CD4-positive, alpha-beta T cell treated with Interleukin-17A for 1 hour (primary cell): ENCODE measurements at regions not wholly inside any gene's neighbourhood (a gene's known extent, or its start where the extent isn't known, plus 50 kb on each side); places are given as distances from the start of the nearest gene placed in this dataset.
A peak's percentile ranks its signal among the peaks of the same experiment; 100 is the strongest.

Source experiments
- DNase-seq: peaks from one replicate; pipeline ENCODE4 v3.0.0-alpha.2; 2020

DNA sequence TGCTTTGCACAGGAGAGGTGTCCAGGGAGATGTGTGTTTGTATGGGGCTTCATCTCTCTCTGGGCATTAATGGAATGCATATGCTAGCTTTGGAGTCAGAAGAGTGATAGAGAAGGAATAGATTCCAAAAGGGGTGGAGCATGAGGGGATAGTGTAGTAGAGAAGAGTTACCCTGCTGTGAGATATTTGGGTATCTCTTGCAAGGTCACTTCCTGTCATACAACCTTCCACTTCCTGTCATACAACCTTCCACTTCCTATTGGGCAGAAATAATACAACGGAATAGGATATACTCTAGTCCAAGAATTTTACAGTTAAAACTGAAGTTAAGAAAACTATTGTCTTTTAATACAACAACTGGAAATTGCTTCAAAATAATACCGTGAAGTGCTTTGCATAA lies 351.8 kb upstream of the FMN2 start:
- DNase-seq: no peak

DNA sequence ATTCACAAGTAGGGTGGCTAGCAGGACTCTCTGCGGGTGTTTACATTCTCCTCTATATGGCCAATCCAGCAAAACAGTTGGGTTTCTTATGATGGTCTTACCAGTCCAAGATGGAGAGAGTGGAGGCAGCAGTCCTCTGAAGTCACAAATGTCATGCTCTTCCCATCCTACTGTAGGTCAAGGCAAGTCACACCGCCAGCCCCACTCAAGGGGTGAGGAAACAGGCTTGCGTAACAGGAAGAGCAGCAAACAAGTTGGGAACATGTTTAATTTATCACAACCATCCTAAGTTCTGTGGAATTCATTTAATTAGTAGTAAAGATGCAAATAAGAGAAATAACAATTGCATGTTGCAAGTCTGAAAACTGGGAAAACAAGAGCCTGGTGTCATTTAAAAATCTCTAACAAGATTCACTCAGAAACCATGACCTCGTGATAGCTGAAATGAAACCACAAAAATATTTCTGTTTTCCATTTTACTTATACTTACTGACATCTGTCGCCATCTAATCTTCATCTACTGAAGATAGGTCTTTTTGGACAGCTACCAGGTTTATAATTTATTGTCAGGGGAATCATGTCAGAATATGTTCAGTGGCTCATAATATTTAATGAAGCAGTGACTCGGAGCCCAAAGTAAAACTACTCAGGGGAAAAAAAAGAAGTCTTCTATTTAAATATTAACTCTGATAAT lies 349.1 kb upstream of the FMN2 start:
- DNase-seq: no peak

DNA sequence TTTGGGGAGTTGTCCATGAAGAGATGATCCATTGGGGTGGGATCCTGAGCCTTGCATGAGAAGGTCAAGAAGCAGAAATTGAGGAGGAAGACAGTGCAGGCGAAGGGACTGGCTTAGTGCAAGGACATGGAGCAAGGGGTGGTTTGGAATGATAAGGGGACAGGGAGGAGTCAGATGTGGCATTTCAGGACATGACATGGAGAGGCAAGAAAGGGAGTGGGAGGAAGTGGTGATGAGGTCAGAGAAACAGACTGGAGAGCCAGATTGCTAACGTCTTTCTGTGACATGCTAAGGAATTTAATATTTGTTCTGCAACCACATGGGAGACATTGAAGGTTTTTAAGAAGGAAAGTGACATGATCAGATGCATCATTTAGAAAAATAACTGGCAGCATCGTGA lies 346.8 kb upstream of the FMN2 start:
- no peak for DNase-seq

DNA sequence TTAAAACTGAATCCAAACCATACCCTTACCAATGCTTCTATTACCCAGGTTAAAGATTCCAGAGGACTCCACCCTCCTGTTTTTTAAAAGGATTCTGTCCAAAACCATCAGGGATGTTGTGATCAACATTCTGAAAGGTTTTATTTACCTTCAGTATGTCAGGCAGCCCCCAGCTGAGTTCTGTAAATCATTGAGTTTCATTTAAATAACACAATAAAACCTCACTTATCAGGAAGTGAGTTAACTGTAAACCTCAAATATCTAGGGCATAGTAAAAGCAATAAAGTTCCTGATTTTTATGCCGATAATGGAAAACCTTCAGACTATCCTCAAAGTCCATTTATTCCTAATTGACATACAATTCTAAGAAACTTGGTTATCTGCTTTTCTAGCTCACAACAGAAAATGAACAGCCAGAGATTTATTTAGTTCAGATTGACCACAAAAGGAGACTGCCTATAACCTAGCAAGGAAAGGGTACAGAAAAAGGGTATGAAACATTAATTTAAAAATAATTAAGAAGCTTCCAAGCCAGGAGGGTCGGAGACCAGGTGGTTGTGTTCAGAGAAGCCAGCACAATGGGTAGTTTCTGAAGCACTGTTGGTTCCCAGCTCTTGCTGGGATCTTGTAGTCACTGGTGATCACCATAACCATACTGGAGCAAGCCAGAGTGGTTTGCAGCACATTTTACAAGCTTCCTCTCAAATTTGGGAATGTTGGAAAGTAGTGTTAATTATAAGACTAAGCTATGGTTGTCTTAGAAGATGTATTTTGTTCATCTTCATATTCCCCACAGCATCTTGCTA lies 336.4 kb upstream of the FMN2 start:
- no peak for DNase-seq

DNA sequence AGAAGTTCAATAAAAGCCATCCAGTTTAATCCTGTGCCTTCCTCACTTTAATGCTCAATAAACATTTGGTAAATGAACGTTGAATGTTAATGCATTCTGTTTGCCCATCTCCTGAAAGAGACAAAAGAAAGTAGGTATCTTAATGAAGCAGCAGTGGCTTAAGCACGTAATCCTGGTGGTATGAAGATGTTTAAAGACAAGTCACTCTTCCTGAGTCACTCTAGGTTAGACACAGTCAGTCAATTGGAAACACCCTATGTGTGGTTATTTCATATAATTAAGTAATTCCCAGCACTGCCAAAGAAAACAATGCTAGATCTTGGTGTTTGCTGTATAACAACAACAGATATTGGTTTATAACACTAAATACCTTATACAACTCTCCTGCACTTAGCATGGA lies 334.0 kb upstream of the FMN2 start:
- DNase-seq: no peak

DNA sequence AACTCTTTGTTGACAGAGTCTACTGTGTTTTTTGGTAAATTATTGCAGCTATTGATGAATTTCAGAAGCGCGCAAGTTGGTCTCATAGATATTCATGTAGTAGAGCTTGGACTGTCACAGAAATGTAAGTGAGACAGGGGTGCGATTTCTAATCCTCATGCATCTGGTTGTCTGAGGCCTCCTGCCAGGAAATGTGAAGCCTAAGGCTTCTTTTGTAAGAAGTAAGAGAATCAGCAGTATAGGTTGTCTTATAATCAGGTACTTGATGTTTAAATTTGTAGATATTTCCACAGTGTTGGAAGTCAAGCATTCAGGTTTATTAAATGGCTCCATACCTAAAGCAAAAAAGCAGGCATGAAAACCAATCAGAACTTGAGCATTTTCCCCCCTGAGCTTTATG lies 332.9 kb upstream of the FMN2 start:
- DNase-seq: no peak

DNA sequence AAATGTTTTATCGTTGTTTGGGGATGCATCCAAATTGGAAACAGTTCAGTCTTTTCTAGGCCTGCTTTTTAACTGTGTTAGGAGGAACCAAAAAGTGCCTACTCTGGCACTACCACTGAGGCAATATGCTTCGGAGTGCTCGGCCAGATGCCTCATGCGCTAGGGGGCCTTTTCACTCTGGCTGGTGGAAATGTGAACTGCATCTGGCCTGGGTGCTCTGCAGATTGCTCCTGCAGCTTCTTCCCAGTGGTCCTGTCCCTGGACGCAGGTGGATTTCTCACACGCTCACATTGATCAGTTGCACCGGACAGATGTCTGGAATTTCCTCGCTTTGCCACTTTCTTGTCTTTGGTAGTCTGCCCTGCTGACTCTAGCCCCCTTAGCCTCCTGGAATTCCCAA lies 330.2 kb upstream of the FMN2 start:
- DNase-seq: no peak

DNA sequence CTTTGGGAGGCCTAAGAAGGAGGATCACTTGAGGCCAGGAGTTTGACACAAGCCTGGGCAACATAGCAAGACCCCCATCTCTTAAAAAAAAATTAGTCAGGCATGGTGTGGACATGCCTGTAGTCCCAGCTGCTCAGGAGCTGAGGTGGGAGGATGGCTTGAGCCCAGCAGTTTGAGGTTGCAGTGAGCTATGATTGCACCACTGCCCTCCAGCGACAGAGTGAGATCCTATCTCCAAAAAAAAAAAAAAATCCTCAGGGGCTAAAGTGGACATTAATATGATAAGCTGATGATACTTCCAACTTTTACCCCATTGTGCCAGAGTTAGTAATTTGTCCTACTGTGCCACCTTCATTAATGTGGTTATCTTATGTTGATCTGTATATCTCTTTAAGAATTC lies 327.8 kb upstream of the FMN2 start:
- no peak for DNase-seq

DNA sequence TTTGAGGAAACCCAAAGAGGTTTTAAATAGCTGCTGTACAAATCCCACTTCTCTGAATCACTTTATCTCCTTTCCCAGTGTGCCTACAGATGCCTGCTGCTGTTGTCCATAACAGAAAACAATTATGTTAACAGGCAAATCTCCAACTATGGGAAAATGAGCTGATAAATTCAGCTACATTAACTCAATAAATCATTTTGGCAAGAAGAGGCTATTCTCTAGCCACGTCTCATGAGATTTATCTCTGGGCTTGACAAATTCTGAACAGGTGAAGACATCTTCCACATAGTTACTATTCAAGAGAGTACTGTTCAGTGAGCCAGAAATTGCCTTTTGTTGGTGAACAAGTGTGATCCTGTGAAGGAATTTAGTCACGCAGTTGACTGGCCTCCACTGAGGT lies 327.1 kb upstream of the FMN2 start:
- no peak for DNase-seq

DNA sequence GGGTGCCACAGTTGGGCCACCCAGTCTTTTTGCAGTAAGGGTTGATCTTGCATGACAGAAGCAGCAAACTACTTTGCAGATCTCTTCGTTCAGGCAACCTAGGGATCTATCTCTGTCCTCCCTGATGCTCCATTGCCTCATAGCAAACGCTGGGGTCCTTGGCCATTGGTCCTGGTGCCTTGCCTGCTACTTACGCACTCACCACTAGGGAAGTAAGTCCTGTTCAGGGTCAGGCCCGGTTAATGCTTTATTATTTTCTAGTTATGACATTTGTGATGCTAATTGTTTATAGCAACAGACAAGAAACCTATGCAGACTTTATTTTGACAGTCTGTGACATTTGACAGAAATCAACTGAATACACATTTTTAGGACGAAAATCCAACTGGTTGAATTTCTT lies 326.5 kb upstream of the FMN2 start:
- no peak for DNase-seq

DNA sequence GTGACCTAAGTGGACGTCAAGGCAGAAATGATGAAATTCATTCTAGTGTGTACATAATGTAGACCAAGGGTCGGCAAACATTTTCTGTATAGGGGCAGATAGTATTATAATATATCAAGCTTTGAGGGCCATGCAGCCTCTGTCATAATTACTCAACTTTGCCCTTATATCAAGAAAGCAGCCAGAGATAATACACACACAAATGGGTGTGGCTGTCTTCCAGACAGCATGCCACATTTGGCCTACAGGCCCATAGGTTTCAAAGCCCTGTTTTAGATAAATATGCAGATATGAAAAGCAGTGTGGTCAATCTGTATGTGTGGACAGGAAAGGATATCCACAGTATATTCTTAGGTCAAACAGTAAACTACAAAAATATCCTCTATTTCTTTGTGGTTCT lies 320.1 kb upstream of the FMN2 start:
- DNase-seq: no peak

DNA sequence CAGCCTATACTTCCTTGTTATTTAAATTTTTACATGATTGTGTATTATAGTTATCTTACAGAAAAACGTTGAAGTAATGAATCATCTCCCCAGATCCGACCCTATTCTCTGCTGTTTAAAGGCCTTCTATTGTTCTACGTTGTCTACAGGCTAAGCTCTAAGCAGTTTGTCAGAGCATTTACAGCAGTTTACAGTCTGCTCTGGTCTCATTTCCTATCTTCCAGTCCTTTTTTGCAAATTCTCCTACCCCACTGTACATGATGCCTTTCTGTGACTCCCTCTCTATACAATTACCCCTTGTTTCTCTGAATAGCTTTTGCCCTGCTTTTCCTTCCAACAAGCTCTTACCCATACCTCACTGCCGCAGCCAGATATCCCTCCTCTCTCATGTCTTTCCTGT lies 319.2 kb upstream of the FMN2 start:
- no peak for DNase-seq

DNA sequence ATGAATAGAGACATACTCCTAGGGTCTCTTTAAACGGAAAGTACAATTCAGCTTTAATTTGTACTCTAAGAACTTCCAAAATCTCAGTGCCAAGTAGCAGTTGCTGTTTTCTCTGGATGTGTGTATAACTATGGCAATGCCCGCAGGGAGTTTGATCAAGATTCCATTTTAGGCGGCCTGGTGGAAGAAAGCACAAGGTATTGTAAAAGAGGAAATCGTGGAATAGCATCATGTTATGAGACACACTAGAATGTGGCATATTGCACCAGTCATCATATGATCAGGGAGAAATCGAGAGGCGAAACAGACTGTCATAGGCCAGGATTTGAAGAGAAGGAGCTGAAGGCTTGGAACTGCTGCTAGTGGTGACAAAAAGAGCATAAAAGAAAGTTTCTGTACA lies 316.2 kb upstream of the FMN2 start:
- no peak for DNase-seq

DNA sequence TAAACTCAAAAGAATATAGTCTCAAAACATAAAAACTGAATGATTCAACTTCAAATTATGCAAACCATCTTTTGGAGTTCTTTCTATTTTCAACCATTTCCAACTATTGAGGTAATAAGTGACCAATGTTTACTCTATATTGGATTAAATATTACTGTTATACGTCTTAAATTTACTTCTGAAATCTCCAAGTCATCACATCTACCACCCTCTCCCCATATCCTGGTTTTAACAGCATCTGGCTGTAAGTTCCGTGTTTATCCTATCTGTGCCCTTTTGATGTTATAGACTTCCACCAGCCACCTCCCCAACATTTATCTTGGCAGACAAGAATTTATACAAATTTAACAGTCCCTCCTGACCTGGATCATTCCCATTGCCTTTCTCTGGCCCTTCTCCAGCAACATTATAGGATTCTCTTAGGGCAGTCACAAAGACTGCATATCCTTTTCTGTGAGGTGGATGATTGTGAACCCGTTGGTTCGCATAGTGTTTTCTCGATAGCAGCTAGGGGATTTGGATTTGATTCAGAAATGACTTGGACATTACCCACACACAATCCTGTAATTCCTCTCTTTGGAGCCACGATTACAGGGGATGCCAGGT lies 313.4 kb upstream of the FMN2 start:
- no peak for DNase-seq

DNA sequence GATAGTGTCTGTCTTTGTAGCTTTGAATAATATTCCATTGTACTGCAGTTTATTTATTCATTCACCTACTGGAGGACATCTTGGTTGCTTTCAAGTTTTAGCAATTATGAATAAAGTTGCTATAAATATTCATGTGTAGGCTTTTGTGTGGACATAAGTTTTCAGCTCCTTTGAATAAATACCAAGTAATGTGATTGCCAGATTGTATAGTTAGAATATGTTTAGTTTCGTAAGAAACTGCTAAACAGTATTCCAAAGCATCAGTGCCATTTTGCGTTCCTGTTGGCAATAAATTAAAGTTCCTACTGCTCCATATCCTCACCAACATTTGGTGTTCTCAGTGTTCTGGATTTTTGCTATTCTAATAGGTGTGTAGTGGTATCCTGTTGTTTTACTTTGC lies 311.7 kb upstream of the FMN2 start:
- no peak for DNase-seq

DNA sequence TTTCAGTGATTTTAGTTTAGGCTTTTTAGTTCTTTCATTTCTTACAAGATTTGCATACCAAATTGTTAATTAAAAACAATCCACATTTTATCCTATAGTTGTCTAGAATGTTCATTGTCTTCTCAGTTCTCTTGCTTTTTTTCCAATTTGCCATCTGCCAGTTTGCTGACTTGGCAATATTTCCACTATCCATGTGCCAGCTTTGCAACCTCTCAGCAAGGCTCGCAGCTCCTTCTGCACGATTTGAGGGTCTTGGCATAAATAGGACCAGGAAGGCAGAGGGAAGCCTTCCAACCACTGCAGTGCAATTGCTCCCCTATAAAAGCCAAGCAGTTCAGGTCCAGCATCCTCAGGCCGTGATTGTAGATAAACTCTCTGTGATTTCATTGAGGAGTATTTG lies 306.8 kb upstream of the FMN2 start:
- DNase-seq: no peak

DNA sequence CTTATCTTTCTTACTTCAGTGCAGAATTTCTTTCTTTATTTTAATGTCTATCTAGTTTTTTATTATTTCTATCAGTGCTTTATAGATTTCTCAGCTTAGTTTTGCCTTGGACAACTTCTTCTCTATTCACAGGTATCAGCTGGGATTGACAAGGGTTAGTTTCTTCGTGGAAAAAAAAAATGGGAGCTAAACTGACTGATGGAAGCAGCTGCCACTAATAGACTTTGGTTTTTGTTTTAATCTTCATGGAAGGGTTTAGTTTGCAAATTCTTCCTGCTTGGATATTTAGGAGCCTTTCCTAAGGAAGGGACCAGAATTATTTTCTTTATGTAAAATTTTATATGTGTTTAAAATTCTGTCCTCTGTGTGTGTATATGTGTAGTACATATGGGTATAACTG lies 306.1 kb upstream of the FMN2 start:
- DNase-seq: no peak

DNA sequence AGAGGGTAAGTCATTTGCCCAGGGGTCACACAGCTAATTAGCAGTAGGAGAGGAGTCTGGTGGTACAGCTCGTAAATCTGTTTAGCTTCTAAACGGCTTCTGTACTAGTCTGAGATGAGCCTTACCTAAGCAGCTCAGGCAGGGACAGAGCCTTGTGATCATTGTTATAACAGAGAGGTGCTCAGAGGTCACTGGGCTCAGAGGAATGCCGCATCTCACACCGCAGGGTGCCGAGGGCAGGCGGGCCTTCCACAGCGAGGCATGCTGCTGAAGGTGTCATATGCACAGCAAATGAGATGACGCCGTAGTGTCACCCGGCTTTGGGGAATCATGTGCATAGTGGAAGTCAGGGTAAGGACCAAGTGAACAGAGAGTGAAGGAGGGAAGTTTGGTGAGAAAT lies 305.2 kb upstream of the FMN2 start:
- DNase-seq: no peak

DNA sequence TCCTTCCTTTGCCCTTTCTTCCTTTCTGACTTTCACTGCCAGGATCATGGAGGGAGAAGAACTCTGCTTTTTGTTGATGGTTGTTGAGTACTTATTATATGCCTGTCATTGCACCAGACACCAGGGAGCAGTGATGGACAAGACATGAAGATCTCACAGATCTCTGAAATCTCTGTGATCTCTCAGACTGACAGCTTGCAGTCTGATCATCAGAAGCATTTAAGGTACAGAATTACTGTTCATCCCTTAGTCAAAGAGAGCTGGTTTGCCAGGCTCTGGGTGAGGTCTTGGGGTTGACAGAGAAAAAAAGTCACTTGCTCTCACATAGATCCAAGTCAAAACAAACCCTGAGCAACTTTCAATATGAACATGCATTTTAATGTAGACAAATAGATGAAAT lies 299.5 kb upstream of the FMN2 start:
- DNase-seq: no peak

DNA sequence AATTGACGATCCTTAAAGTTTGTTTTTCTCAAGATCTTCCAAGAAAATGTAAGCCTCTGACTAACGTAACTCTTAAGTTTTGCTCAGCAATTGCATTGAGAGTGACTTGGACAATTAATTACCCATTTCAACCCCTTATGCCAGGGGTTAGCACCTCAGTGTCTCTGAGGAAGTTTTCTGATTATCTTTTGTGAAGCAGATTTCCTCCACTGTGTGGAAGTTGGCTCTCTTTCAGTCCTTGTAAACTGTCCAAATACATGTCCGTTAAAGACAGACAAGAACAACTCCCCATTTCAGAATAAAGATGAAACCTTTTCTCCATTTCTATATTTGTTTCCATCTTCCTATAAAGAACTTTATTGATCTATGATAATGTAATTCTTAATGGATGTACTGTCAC lies 296.4 kb upstream of the FMN2 start:
- no peak for DNase-seq

DNA sequence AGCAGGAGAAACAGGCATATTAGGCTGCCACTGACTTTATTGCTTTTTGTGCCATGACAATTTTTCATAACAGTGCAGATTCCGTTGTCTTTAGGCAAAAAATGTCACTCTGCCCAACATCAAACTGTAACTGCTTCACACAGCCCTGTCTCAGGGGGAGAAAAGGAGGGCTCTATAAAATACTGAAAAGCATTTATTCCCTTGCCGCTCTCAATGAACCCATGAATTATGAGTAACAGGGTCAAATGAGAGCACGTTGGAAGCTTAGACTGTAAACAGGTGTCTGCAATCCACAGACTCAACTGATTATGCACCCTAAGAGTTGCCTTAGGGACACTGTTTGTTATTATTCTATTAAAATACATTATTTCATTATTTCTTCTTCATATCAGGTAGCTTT lies 292.1 kb upstream of the FMN2 start:
- DNase-seq: no peak

DNA sequence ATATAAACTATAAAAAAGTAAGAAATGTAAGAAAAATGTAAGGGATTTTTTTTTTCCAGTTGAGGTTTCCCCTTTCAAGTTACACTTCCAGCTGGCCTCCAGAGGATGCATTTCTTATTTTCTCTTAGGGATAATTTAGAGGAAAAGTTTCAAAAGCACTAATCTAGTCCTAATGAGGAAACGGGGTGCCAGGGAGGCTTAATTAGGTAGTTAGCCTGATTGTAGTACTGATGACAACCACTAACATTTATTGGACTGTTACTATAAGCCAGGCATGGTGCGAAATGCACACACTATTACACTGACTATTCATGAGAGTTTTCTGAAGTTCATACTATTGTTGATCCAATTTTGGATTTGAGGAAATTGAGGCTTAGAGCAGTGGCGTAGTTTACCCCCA lies 290.8 kb upstream of the FMN2 start:
- no peak for DNase-seq

DNA sequence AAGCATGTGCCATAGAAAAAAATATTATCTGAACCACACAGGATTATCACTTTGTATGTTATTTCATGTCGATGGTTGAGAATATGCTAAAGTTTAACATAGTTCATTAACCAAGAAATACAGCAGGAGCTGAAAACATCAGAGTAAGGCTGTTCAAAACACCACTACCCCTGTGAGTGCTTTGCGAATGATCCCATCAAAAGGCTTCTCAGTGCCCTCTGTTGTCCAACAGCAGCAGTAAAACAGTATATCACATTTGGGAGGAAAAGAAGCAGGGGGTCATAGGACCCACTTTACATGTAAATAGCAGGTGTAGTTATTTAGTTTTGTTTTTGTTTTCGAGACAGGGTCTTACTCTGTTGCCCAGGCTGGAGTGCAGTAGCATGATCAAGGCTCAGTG lies 289.4 kb upstream of the FMN2 start:
- peak; percentile 31 for DNase-seq

DNA sequence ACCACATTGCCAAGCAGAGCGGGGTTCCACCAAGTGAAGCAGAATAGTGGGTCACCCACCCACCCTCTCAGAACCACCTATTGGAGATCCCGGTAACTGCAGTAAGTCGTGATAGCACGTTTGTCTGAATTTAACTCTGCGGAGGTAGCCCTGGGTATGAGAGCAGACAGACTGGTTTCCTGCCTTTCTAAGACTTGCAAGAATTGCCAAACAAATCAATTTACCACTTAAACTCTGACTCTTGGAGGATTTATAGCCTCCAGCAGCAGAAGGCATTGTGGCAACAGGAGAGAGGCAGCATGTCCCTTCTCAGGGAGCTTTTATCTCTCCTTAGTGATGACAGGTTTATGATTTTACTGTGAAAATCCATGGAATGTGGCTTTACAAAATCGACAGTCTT lies 287.9 kb upstream of the FMN2 start:
- no peak for DNase-seq

DNA sequence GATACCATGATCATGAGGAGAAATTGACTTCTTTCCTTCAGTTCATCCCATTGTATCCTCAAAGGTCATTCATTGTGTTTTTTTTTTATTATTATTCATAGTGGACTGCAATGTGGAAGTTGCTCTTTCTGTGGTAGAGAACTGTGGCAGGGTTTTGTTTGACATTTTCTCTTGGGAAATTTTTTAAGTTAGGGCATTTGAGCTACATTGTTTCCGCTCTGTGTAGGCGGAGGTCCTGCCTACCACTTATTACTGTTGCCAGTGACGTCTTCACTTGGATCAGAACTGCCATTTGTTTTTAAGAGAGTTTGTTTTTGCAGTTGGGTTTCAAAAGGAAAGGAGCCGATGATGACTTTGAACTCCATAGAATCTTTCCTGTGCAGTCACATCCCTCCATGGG lies 287.4 kb upstream of the FMN2 start:
- DNase-seq: no peak
